ENCODE measurements at regions not wholly inside any gene's neighbourhood (a gene's known extent, or its start where the extent isn't known, plus 50 kb on each side); places are given as distances from the start of the nearest gene placed in this dataset.

- no peak for DNase-seq (ENCODE audit: low read depth)
These were observed 258.2 kb upstream of the TNRC6C start for GRCh38 chr17:77700165-77700881.

DNA sequence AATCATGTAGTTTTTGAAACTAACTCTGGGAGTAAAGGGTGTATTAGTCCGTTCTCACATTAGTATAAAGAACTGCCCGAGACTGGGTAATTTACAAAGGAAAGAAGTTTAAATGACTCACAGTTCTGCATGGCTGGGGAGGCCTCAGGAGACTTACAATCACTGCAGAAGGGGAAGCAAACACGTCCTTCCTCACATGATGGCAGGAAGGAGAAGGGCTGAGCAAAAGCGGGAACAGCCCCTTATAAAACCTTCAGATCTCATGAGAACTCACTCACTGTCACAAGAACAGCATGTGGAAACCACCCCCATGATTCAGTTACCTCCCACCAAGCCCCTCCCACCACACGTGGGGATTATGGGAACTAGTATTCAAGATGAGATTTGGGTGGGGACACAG, 256.5 kb upstream of the TNRC6C start:
- no peak for DNase-seq (ENCODE audit: low read depth)

DNA sequence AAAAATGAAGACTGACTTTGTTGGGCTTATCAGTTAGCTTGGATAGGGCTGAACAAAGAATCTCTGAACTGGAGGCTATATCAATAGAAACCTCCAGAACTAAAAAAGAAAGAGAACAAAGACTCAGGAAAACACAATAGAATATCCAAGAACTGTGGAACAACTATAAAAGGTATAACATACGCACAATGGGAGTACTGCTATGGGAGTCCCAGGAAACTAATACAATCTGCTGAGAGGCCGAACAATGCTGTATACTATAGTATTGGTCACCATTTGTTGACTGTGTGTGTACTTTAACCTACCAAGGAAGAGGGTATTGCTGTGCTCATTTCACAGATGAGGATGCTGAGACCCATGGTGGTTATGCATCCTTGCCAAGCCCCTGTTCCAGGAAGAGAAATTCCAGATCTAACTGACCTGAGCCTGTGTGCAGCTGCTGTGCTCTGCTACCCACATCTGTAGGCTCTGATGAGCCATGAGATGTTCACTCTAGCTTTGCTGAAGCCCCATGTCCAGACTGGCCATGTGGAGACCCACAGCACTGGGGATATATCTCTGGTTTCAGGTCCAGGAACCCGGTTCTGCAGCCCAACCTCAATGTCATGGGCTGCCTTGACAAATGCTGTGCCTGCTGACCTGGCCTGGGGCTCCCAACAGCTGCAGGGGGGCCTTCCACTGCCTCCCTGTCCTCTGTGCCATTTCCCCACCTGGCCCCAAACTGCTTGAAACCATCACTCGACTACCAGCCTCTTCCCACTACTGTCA, 254.3 kb upstream of the TNRC6C start:
- no peak for DNase-seq (ENCODE audit: low read depth)

GRCh38 chr17:77706938-77707337, 251.6 kb upstream of the TNRC6C start:
- DNase-seq (ENCODE audit: low read depth), result no peak

DNA sequence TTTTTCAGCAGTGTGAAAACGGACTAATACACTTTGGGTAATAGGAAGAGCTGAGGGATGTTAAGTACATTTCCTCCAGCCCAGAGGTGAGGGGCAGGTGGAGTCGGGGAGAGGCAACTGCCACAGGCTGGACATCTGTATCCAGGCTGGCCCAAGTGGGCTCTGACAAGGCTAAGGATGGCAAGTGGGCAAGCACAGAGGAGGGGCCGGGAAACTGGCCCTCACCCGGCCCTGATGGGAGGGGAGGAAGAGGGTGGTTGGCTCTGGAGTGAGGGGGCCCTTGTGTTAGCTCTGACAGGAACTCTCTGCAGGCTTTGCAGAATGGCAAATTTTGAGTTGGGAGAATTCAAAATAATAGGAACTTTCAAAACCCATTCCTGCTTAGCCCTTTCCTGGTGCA, 251.0 kb upstream of the TNRC6C start:
- DNase-seq (ENCODE audit: low read depth), result no peak

DNA sequence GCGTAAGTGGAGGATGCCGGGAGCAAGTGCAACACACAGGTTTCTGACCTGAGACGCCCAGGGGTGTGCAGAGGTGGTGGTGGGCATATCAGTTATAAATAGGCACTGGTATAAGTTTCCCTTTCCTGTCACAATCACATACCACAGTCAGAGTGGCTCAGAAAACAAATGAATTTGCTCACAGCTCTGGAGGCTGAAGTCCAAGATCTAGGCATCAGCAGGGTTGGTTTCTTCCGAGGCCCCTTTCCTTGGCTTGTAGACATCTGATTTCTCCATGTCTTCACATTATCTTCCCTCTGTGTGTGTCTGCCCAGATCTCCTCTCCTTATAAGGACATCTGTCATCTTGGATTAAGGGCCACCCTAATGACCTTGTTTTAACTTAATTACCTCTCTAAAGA, 250.5 kb upstream of the TNRC6C start:
- no peak for DNase-seq (ENCODE audit: low read depth)

GRCh38 chr17:77708936-77709335, 249.6 kb upstream of the TNRC6C start:
- no peak for DNase-seq (ENCODE audit: low read depth)

- DNase-seq (ENCODE audit: low read depth), result no peak
These were observed 248.9 kb upstream of the TNRC6C start for GRCh38 chr17:77709594-77709993.

- DNase-seq (ENCODE audit: low read depth), result no peak
These were observed 245.9 kb upstream of the TNRC6C start for GRCh38 chr17:77712578-77712977.

DNA sequence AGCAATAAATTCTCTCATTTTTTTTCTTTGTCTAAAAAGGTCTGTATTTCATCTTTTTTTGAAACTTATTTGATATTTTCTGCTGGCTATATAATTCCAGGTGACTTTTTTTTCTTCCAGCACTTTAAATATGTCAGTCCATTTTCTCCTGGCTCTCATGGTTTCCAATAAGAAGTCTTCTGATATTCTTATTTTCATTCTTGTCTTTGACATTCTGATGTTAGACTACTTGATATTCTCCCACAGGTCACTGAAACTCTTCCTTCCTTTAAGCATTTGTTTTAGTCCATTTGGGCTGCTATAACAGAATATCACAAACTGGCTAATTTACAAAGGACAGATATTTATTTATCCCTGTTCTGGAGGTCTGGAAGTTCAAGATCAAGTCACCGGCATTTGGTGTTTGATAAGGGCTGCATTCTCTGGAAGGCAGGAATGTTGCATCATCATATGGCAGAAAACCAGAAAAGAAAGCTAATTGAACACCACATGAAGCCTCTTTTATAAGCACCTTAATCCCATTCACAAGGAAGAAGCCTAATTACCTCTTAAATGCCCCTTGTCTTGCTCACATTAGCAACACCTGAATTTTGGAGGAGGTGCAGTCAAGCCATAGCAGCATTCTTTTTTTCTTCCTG, 242.1 kb upstream of the TNRC6C start:
- no peak for DNase-seq (ENCODE audit: low read depth)

DNA sequence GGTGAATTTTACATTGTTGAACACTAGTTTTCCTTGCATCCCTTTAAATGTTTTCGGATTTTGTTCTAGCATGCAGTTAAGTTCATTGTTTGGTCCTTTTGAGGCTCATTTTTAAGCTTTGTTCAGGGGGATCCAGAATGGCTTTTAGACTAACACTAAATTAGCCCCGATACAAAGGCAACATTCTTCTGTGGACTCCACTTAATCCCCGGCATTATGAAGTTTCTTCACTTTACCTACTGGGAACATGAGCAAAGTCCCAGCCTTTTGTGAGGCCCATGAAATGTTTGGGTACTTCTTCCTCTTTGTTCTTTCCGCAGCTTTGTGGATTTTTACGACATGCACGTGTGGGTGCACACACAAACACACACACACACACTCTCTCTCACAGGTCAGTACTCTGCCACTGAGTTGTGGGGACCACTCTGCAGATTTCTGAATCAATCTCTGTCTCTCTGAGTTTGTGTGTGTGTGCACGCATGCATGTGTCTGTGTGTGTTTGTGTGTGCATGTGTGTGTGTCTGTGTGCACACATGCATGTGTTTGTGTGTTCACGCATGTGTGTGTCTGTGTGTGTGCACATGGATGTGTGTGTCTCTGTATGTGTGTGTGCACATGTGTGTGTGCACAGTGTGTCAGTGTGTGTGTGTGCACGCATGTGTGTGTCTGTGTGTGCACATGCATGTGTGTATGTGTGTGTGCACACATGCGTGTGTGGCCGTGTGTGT, 240.4 kb upstream of the TNRC6C start:
- DNase-seq (ENCODE audit: low read depth), result no peak

DNA sequence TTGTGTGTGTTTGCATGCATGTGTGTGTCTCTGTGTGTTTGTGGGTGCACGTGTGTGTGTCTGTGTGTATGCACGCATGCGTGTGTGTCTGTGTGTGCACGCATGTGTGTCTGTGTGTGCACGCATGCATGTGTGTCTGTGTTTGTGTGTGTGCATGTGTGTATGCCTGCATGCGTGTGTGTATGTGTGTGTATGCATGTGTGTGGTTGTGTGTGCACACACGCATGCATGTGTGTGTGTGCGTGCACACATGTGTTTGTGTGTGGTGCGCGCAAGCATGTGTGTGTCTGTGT, 239.9 kb upstream of the TNRC6C start:
- no peak for DNase-seq (ENCODE audit: low read depth)

DNA sequence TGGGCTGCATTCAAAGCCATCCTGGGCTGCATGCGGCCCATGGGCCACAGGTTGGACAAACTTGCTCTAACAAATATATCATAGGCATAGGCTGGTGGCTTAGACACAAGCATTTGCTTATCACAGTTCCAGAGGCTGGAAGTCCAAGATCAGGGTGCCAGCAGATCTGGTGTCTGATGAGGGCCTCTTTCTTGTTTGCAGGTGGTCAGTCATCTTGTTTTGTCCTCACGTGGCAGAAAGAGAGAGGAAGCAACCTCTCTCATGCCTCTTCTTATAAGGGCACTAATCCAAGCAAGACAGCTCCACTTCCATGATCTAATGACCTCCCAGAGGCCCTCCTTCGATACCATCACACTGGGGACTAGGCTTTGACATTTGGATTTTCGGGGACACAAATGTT, 238.7 kb upstream of the TNRC6C start:
- no peak for DNase-seq (ENCODE audit: low read depth)

- no peak for DNase-seq (ENCODE audit: low read depth)
These were observed 237.3 kb upstream of the TNRC6C start for GRCh38 chr17:77720946-77721845.

- DNase-seq (ENCODE audit: low read depth), result no peak
These were observed 236.7 kb upstream of the TNRC6C start for GRCh38 chr17:77721846-77722160.

DNA sequence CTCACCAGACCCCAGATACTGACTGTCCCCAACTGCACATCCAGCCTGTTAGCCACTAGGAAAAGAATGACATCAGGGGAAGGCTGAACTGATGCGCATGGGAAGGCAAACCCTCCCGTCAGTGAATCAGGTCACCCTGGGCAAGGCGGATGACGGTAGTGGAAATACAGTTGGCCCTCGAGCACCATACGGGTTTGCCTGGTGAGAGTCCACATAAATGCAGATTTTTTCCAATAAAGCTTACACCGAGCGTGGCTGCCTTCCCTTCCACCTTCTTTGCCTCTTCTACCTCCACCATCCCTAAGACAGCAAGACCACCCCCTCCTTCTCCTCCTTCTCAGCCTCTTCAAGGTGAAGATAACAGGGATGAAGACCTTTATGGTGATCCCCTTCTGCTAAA, 236.1 kb upstream of the TNRC6C start:
- no peak for DNase-seq (ENCODE audit: low read depth)

GRCh38 chr17:77723071-77723908, 235.2 kb upstream of the TNRC6C start:
- no peak for DNase-seq (ENCODE audit: low read depth)

DNA sequence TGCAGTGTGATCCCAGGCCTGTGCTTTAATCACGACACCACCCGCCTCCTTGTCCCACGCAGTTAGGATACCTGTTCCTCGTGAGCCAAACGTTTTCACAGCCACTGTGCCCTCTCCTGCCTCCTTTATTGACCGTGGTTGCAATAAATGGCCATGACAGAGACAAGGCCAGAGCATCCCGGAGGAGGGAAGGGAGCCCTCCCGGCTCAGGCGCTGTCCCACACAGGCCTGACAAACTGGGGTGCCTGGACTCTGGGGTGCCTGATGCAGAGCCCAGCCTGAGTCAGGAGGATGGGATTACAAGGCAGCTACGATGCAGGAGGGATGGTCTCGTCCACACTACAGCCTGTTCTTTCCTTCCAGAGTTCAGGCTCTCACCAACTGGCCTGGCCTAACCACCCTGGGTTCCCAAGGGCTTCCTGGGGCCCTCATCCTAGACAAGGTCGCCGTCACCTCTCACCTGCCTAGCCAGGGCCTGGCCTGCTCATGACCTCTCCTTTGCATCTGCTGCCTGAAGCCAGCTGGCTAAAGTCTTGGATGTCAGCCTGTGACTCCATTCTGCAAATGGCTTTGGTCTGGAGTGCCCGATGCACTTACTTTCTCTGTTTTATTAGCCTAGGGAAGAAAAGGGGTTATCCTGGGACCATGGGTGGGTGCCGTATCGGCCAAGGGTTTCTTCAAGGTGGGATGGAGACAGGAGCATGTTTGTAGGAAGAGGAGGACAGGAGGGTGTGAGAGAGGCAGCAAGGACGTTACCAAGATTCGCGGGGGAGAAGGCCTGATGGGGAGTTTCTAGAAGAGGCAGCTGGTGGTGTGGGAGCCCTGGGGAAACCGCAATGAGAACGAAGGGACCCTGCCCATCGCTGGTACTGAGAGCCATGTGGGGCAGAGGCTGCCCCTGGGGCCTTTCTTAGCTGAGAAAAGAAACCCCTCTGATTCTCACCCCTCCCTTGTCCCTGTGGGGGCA, 234.3 kb upstream of the TNRC6C start:
- DNase-seq (ENCODE audit: low read depth), result no peak

GRCh38 chr17:77724876-77725615, 233.5 kb upstream of the TNRC6C start:
- DNase-seq (ENCODE audit: low read depth), result no peak
